Thyroid gland (tissue), 4 donors: ENCODE measurements at regions not wholly inside any gene's neighbourhood (a gene's known extent, or its start where the extent isn't known, plus 50 kb on each side); places are given as distances from the start of the nearest gene placed in this dataset.
"Not testable (repeated sequence)": the region's sequence is repeated elsewhere in the genome, so short reads cannot be mapped to it uniquely, and the experiment has no call there.

Source experiments
- CTCF ChIP-seq, 6 experiments: fragments of 200-600 bp in 3 of 6; fragments of 450-650 bp in 3 of 6; sonication (generic) in 3 of 6; IDR thresholded peaks; one replicate each; pipeline ENCODE4 v1.5.1; 2016 to 2019; ENCODE audit warnings: antibody characterized with exemption in 6 of 6, mild to moderate bottlenecking in 2 of 6, inconsistent platforms in 1 of 6, moderate library complexity in 1 of 6
- POLR2A ChIP-seq, 2 donors: fragments of 450-650 bp; IDR thresholded peaks; one replicate each; pipeline ENCODE4 v1.6.1; 2017; ENCODE audit warnings: antibody characterized with exemption in 2 of 2, mild to moderate bottlenecking in 2 of 2, moderate library complexity in 1 of 2

- not testable (repeated sequence) for TF ChIP-seq CTCF, POLR2A (IDR thresholded peaks at IDR 0.05)
These were observed 139.5 kb upstream of the FOXD4L5 start for GRCh38 chr9:65424437-65424984.
